ENCODE measurements at regions not wholly inside any gene's neighbourhood (a gene's known extent, or its start where the extent isn't known, plus 50 kb on each side); places are given as distances from the start of the nearest gene placed in this dataset.

GRCh38 chr12:123065676-123066383, 85.1 kb downstream of the PITPNM2 start:
- Mint-ChIP-seq H3K27ac (ENCODE audit: unreplicated experiment) (no peak overlapping the region), H3K4me1 (ENCODE audit: low read depth, unreplicated experiment) (peaks cover 26% of the 10 kb centered on the region), H3K9me3 (ENCODE audit: unreplicated experiment) (peaks cover 8% of the 10 kb centered on the region), H3K36me3 (ENCODE audit: unreplicated experiment) (no peaks in the 10 kb centered on the region), H3K27me3 (ENCODE audit: unreplicated experiment) (peaks cover 5% of the 10 kb centered on the region), H3K4me3 (ENCODE audit: unreplicated experiment) (no peak overlapping the region)
- no peak for TF ChIP-seq CTCF (IDR thresholded peaks at IDR 0.05; ENCODE audit: partially characterized antibody, unreplicated experiment)
- DNase-seq = no peak

- Mint-ChIP-seq H3K27ac (ENCODE audit: unreplicated experiment) (no peak overlapping the region), H3K4me1 (ENCODE audit: low read depth, unreplicated experiment) (peaks cover 26% of the 10 kb centered on the region), H3K9me3 (ENCODE audit: unreplicated experiment) (peaks cover 6% of the 10 kb centered on the region), H3K4me3 (ENCODE audit: unreplicated experiment) (no peak overlapping the region), H3K27me3 (ENCODE audit: unreplicated experiment) (peaks cover 7% of the 10 kb centered on the region), H3K36me3 (ENCODE audit: unreplicated experiment) (no peaks in the 10 kb centered on the region)
- DNase-seq = no peak
- no peak for TF ChIP-seq CTCF (IDR thresholded peaks at IDR 0.05; ENCODE audit: partially characterized antibody, unreplicated experiment)
Observed at GRCh38 chr12:123064885-123065619, 84.6 kb downstream of the ARL6IP4 start.

GRCh38 chr12:123064366-123064765, 83.9 kb downstream of the ARL6IP4 start:
- TF ChIP-seq CTCF (IDR thresholded peaks at IDR 0.05; ENCODE audit: partially characterized antibody, unreplicated experiment) = no peak
- no peak overlapping the region for H3K4me3 Mint-ChIP-seq (ENCODE audit: unreplicated experiment)
- no peak for DNase-seq
- H3K36me3 Mint-ChIP-seq (ENCODE audit: unreplicated experiment) = no peaks in the 10 kb centered on the region
- peaks cover 6% of the 10 kb centered on the region for H3K9me3 Mint-ChIP-seq (ENCODE audit: unreplicated experiment)
- peaks cover 7% of the 10 kb centered on the region for H3K27me3 Mint-ChIP-seq (ENCODE audit: unreplicated experiment)
- H3K27ac Mint-ChIP-seq (ENCODE audit: unreplicated experiment) = no peak overlapping the region
- H3K4me1 Mint-ChIP-seq (ENCODE audit: low read depth, unreplicated experiment) = peaks cover 31% of the 10 kb centered on the region

- no peak overlapping the region for H3K27ac Mint-ChIP-seq (ENCODE audit: unreplicated experiment)
- peaks cover 10% of the 10 kb centered on the region for H3K27me3 Mint-ChIP-seq (ENCODE audit: unreplicated experiment)
- peak; percentile 80 for TF ChIP-seq CTCF (IDR thresholded peaks at IDR 0.05; ENCODE audit: partially characterized antibody, unreplicated experiment)
- no peak overlapping the region for H3K4me3 Mint-ChIP-seq (ENCODE audit: unreplicated experiment)
- peaks cover 32% of the 10 kb centered on the region for H3K4me1 Mint-ChIP-seq (ENCODE audit: low read depth, unreplicated experiment)
- no peaks in the 10 kb centered on the region for H3K36me3 Mint-ChIP-seq (ENCODE audit: unreplicated experiment)
- H3K9me3 Mint-ChIP-seq (ENCODE audit: unreplicated experiment) = peaks cover 7% of the 10 kb centered on the region
- peak; percentile 62 for DNase-seq
Observed at GRCh38 chr12:123063535-123063934, 83.1 kb downstream of the ARL6IP4 start.

Measured in glutamatergic neuron (in vitro differentiated cells).